RPMI7951 (cell line): ENCODE measurements at regions not wholly inside any gene's neighbourhood (a gene's known extent, or its start where the extent isn't known, plus 50 kb on each side); places are given as distances from the start of the nearest gene placed in this dataset.
"Not testable (repeated sequence)": the region's sequence is repeated elsewhere in the genome, so short reads cannot be mapped to it uniquely, and the experiment has no call there.

Source experiments
- DNase-seq: peaks from one replicate; pipeline ENCODE4 v3.0.0-alpha.2; 2012; ENCODE audit warnings: low read depth

DNA sequence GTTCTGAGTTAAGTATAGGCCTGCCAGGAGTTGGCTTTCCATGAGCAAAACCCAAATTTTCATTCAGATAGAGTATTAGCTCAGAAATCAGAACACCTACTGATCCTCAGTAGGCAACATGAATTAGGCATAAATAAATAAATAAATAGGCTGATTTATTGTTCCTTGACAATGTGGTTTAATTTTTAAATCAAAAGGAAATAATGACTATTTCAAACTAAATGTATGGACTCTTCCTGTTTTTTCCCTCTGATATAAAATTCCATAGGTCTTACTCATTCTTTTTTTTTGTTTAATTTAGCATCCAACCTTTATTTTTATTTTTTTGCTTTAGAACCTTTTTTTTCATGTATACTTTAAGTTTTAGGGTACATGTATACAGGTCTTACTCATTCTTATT lies 140.2 kb upstream of the ITGA6 start:
- no peak for DNase-seq

DNA sequence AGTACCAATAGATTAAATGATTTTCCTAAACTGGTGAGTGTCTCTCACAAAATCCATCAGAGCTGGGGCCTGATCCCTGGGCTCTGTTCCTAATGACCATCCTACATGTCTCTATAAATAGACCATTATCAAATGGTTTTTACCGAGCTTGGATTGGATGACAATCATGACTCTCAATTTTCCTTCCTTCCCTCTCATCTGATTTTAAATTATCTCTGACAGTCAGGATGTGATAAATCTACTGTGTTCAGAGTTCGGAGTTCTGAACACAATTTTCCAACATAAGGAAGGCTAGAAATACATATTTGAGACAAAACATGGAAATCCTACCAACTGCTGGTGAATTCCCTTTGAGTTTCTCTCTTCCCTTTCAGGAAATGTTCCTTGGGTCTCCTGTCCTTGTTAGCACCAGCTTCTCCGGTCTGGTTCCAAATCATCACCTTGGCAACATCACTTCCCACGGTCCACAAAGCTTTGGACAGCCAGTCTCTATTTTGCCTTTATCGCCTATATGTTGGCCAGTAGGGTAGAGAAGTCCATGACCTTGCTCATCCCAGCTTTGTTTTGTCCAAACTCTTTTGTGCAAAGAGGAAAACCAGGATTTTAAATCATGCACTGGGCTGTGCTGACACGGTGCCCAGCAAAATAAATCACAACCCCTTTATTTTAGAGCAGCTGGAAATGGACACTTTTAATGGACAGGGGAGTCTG lies 139.6 kb upstream of the ITGA6 start:
- no peak for DNase-seq

DNA sequence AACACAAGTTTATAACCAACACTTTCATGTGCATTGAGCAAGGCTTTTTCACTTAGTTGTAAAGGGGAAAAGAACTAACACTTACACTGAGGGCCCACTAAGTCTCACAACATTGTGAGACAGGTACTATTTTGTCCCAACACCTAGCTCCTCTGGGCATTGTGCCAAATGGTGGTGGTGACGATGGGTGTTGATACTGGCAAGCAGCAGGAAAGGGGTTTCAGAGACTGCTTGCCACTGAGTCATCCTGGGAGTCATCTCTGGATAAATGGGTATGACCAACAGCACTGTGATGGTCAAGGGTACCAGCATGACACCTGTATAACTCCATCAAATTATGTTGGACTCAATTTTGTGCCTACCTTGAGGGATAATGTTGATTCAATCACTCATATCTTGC lies 138.8 kb upstream of the ITGA6 start:
- peak; percentile 49 for DNase-seq

DNA sequence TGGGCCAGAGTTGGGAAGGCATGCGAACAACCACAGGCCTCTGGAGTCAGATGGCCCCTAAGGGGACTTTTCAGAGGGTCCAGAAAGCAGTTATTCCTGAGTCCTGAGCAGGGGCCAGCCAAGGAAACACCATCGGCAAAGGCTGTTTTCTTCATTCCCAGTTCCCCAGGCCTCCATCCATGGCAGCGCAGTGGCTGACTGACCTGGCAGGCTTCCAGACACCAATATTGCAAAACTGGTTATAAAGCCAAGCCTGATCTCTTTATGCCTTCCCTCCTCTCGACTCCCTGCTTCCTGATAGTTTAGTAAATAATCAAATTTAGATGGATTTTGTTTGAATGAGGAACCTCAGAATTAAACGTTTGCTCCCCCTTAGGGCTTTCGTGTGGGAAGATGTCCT lies 133.4 kb upstream of the ITGA6 start:
- peak; percentile 23 for DNase-seq

- no peak for DNase-seq
These were observed 132.4 kb upstream of the ITGA6 start for GRCh38 chr2:172294983-172295382.

- DNase-seq: no peak
These were observed 131.7 kb upstream of the ITGA6 start for GRCh38 chr2:172295677-172296076.

GRCh38 chr2:172296267-172297046 lies 130.9 kb upstream of the ITGA6 start:
- DNase-seq: no peak

GRCh38 chr2:172297531-172297930 lies 129.9 kb upstream of the ITGA6 start:
- DNase-seq: no peak

- no peak for DNase-seq
These were observed 129.4 kb upstream of the ITGA6 start for GRCh38 chr2:172297950-172298349.

- DNase-seq: peak; percentile 56
These were observed 127.6 kb upstream of the ITGA6 start for GRCh38 chr2:172299741-172300140.

DNA sequence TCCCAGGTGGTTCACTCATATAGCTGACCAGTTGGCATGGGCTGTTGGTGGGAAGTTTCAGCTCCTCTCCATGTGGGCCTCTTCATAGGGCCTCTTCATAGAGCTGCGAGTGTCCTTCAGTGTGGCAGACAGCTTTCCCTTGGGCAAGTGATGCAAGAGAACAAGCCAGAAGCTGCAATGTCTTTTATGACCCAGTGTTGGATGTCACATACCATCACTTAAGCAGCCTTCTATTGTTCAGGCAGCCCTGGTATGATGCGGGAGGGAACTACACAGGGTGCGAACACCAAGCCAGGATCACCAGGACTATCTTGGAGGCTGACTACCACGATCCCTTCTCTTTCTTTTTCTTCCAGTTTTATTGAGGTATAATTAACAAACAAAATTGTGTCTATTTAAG lies 126.5 kb upstream of the ITGA6 start:
- DNase-seq: no peak

DNA sequence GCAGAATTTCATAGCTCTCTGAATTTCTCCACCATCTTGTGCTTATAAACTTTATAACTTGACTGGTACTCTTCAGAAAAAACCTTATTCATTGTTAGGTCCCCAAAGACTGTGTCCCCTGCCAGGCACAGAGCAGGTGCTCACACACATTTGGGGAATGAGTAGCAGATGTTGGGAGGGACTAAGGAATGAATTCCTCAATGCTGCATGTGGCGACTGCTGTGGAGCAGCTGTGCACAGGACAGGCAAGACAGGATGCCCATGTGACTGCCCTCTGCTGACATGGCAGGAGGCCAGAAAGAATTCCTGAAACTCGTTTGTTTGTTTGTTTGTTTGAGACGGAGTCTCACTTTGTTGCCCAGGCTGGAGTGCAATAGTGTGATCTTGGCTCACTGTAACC lies 122.3 kb upstream of the ITGA6 start:
- DNase-seq: no peak

DNA sequence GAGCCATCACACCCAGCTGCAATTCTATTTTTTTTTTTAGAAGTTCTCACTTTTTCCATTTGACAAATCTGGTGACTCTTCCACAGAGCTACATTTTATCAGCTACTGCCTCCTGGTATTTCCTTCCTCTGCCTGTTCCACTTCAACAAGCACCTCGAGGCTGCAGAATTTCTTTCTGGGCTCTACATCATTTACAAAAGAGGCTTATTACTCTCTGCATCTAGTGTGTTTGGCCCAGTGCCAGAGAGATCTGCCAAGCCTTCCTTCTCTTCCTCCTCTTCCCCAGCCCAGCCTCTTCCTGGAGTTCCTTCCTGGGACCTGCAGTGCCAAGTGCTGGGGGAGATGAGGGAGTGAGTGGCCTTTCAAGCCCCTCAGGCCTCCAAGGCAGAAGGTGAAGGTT lies 119.6 kb upstream of the ITGA6 start:
- no peak for DNase-seq

- no peak for DNase-seq
These were observed 119.0 kb upstream of the ITGA6 start for GRCh38 chr2:172308253-172308935.

GRCh38 chr2:172311921-172312345 lies 115.5 kb upstream of the ITGA6 start:
- DNase-seq: no peak

GRCh38 chr2:172313715-172314341 lies 113.6 kb upstream of the ITGA6 start:
- DNase-seq: no peak

DNA sequence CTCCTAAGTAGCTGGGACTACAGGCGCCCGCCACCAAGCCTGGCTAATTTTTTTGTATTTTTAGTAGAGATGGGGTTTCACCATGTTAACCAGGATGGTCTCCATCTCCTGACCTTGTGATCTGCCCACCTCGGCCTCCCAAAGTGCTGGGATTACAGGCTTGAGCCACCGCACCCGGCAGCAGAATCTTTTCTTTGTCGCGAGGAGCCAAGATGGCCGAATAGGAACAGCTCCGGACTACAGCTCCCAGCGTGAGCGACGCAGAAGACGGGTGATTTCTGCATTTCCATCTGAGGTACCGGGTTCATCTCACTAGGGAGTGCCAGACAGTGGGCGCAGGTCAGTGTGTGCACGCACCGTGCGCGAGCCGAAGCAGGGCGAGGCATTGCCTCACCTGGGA lies 112.3 kb upstream of the ITGA6 start:
- DNase-seq: not testable (repeated sequence)

- no peak for DNase-seq
These were observed 105.3 kb upstream of the ITGA6 start for GRCh38 chr2:172322049-172322448.

GRCh38 chr2:172323256-172323655 lies 104.1 kb upstream of the ITGA6 start:
- no peak for DNase-seq

GRCh38 chr2:172323861-172324597 lies 103.4 kb upstream of the ITGA6 start:
- DNase-seq: no peak

DNA sequence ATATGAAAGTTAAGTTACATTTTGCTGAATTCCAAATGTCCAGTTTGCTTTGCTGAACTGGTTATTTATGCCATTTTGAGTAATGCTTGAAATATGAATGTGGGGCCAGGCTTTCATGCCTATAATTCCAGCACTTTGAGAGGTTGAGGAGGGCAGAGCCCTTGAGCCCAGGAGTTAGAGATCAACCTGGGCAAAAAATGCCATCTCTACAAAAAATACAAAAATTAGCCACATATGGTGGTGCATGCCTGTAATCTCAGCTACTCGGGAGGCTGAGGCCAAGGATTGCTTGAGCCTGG lies 101.2 kb upstream of the ITGA6 start:
- DNase-seq: no peak
